ENCODE measurements at regions not wholly inside any gene's neighbourhood (a gene's known extent, or its start where the extent isn't known, plus 50 kb on each side); places are given as distances from the start of the nearest gene placed in this dataset.

DNA sequence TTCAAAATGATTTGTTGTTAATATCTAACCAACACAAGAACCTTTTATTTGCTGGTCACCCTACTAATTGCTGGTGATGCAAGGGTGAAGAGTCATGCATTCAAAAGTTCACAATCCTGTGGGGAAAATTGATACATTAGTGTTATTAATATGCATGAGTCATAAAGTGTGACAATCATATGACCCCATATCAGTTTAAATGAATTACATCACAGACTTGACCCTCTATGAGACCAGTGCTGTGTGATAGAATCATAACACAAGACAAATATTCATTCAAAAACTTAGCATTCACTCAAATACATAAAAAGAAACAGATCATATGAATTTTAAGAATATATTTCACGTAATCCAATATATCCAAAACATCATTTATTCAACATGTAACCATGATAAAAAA is 304.6 kb upstream of the CDH12 start:
- TF ChIP-seq, protein P1, sequence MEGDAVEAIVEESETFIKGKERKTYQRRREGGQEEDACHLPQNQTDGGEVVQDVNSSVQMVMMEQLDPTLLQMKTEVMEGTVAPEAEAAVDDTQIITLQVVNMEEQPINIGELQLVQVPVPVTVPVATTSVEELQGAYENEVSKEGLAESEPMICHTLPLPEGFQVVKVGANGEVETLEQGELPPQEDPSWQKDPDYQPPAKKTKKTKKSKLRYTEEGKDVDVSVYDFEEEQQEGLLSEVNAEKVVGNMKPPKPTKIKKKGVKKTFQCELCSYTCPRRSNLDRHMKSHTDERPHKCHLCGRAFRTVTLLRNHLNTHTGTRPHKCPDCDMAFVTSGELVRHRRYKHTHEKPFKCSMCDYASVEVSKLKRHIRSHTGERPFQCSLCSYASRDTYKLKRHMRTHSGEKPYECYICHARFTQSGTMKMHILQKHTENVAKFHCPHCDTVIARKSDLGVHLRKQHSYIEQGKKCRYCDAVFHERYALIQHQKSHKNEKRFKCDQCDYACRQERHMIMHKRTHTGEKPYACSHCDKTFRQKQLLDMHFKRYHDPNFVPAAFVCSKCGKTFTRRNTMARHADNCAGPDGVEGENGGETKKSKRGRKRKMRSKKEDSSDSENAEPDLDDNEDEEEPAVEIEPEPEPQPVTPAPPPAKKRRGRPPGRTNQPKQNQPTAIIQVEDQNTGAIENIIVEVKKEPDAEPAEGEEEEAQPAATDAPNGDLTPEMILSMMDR (IDR thresholded peaks at IDR 0.05): no peak
- TF ChIP-seq, protein P2, sequence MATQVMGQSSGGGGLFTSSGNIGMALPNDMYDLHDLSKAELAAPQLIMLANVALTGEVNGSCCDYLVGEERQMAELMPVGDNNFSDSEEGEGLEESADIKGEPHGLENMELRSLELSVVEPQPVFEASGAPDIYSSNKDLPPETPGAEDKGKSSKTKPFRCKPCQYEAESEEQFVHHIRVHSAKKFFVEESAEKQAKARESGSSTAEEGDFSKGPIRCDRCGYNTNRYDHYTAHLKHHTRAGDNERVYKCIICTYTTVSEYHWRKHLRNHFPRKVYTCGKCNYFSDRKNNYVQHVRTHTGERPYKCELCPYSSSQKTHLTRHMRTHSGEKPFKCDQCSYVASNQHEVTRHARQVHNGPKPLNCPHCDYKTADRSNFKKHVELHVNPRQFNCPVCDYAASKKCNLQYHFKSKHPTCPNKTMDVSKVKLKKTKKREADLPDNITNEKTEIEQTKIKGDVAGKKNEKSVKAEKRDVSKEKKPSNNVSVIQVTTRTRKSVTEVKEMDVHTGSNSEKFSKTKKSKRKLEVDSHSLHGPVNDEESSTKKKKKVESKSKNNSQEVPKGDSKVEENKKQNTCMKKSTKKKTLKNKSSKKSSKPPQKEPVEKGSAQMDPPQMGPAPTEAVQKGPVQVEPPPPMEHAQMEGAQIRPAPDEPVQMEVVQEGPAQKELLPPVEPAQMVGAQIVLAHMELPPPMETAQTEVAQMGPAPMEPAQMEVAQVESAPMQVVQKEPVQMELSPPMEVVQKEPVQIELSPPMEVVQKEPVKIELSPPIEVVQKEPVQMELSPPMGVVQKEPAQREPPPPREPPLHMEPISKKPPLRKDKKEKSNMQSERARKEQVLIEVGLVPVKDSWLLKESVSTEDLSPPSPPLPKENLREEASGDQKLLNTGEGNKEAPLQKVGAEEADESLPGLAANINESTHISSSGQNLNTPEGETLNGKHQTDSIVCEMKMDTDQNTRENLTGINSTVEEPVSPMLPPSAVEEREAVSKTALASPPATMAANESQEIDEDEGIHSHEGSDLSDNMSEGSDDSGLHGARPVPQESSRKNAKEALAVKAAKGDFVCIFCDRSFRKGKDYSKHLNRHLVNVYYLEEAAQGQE (IDR thresholded peaks at IDR 0.05; ENCODE audit: insufficient read depth in 1 of 2, low read depth in 2 of 2, low read length in 1 of 2): no peak
